CD8-positive, alpha-beta memory T cell (primary cell): ENCODE measurements at regions not wholly inside any gene's neighbourhood (a gene's known extent, or its start where the extent isn't known, plus 50 kb on each side); places are given as distances from the start of the nearest gene placed in this dataset.

ENCODE experiments used
- CTCF ChIA-PET: fragments of 350-600 bp; sonication (Branson Sonifier 250); formaldehyde crosslinking; loops from one replicate; lab custom pipeline; 2021; ENCODE audit warnings: antibody characterized with exemption; lab: Charles Lee
- POLR2A ChIA-PET: fragments of 350-600 bp; sonication (Branson Sonifier 250); formaldehyde crosslinking; loops from one replicate; lab custom pipeline; 2021; ENCODE audit warnings: antibody characterized with exemption; lab: Charles Lee
- DNase-seq, 5 donors: peaks; one replicate each; pipeline versions ENCODE4 v3.0.0 to v3.0.0-alpha.2; 2020 to 2022; ENCODE audit warnings: mixed read lengths in 1 of 5
- H3K27ac ChIP-seq: one replicate; pipeline ENCODE4 v1.7.0; 2013; ENCODE audit warnings: low read depth, mild to moderate bottlenecking, low read length, moderate library complexity
- H3K27me3 ChIP-seq: 2 replicates; pipeline ENCODE4 v1.7.0; 2013; ENCODE audit warnings: low read length, mild to moderate bottlenecking; ENCODE audit not compliant: insufficient read depth, poor library complexity, severe bottlenecking
- H3K36me3 ChIP-seq: 2 replicates; pipeline ENCODE4 v1.7.0; 2013; ENCODE audit warnings: mild to moderate bottlenecking, low read length, moderate library complexity; ENCODE audit not compliant: insufficient read depth
- H3K4me1 ChIP-seq: 2 replicates; pipeline ENCODE4 v1.7.0; 2013; ENCODE audit warnings: mild to moderate bottlenecking, low read length, moderate library complexity; ENCODE audit not compliant: insufficient read depth
- H3K4me3 ChIP-seq: 2 replicates; pipeline ENCODE4 v1.7.0; 2013; ENCODE audit warnings: mild to moderate bottlenecking, low read length
- H3K9me3 ChIP-seq: 2 replicates; pipeline ENCODE4 v1.7.0; 2013; ENCODE audit warnings: mild to moderate bottlenecking, low read length
- H3K27ac Mint-ChIP-seq, 8 donors: one replicate each; pipeline ENCODE4 v1.8.0; 2020 to 2021; ENCODE audit warnings: mixed read lengths in 8 of 8, mild to moderate bottlenecking in 6 of 8, inconsistent platforms in 3 of 8, moderate library complexity in 3 of 8
- H3K27me3 Mint-ChIP-seq, 2 donors: one replicate each; pipeline ENCODE4 v1.8.0; 2020 to 2021; ENCODE audit warnings: mixed read lengths in 2 of 2, mild to moderate bottlenecking in 1 of 2, moderate library complexity in 1 of 2
- H3K36me3 Mint-ChIP-seq, 3 donors: one replicate each; pipeline ENCODE4 v1.8.0; 2020 to 2021; ENCODE audit warnings: mixed read lengths in 3 of 3, inconsistent platforms in 1 of 3, mild to moderate bottlenecking in 1 of 3
- H3K4me1 Mint-ChIP-seq, 3 donors: one replicate each; pipeline ENCODE4 v1.8.0; 2020 to 2021; ENCODE audit warnings: mixed read lengths in 3 of 3, inconsistent platforms in 1 of 3, mild to moderate bottlenecking in 1 of 3
- H3K4me3 Mint-ChIP-seq, 7 donors: one replicate each; pipeline ENCODE4 v1.8.0; 2020 to 2021; ENCODE audit warnings: mixed read lengths in 7 of 7, mild to moderate bottlenecking in 6 of 7, moderate library complexity in 4 of 7, inconsistent platforms in 2 of 7
- H3K9me3 Mint-ChIP-seq, 5 donors: one replicate each; pipeline ENCODE4 v1.8.0; 2020 to 2022; ENCODE audit warnings: mixed read lengths in 5 of 5, mild to moderate bottlenecking in 3 of 5, moderate library complexity in 2 of 5, inconsistent platforms in 1 of 5

GRCh38 chr14:87178277-87178676, 814.7 kb downstream of the GALC start:
- POLR2A ChIA-PET: no interaction called here
- DNase-seq: no peak
- CTCF ChIA-PET: no interaction called here
- Histone ChIP-seq H3K4me3 (no peak overlapping the region), H3K36me3 (no peaks in the 10 kb centered on the region), H3K27ac (no peak overlapping the region), H3K4me1 (no peaks in the 10 kb centered on the region), H3K9me3 (no peaks in the 10 kb centered on the region), H3K27me3 (no peaks in the 10 kb centered on the region)
- Mint-ChIP-seq H3K27ac (no peak overlapping the region), H3K4me3 (no peak overlapping the region), H3K36me3 (peaks cover 0 to 1% (median 0%) of the 10 kb centered on the region in 3 donors), H3K9me3 (peaks cover 3 to 18% (median 6%) of the 10 kb centered on the region in 5 donors), H3K27me3 (no peaks in the 10 kb centered on the region), H3K4me1 (no peaks in the 10 kb centered on the region)

GRCh38 chr14:87175175-87175574, 817.8 kb downstream of the GALC start:
- CTCF ChIA-PET: no interaction called here
- H3K4me3 Mint-ChIP-seq: no peak overlapping the region

GRCh38 chr14:87171141-87171540, 821.8 kb downstream of the GALC start:
- ChIA-PET POLR2A (no interaction called here), CTCF (no interaction called here)
- H3K36me3 ChIP-seq: no peaks in the 10 kb centered on the region
- H3K9me3 ChIP-seq: no peaks in the 10 kb centered on the region
- no peak overlapping the region for H3K4me3 ChIP-seq
- no peak overlapping the region for H3K27ac ChIP-seq
- no peaks in the 10 kb centered on the region for H3K27me3 ChIP-seq
- peaks cover 3 to 26% (median 7%) of the 10 kb centered on the region in 5 donors for H3K9me3 Mint-ChIP-seq
- H3K4me1 Mint-ChIP-seq: no peaks in the 10 kb centered on the region
- no peaks in the 10 kb centered on the region for H3K36me3 Mint-ChIP-seq
- H3K4me1 ChIP-seq: no peaks in the 10 kb centered on the region
- no peak overlapping the region for H3K4me3 Mint-ChIP-seq
- DNase-seq: no peak
- H3K27ac Mint-ChIP-seq: no peak overlapping the region
- no peaks in the 10 kb centered on the region for H3K27me3 Mint-ChIP-seq

More at GRCh38 chr14:87175175-87175574, 817.8 kb downstream of the GALC start:
- H3K9me3 ChIP-seq: no peaks in the 10 kb centered on the region
- peaks cover 3 to 21% (median 6%) of the 10 kb centered on the region in 5 donors for H3K9me3 Mint-ChIP-seq
- H3K4me1 Mint-ChIP-seq: no peaks in the 10 kb centered on the region
- no peaks in the 10 kb centered on the region for H3K4me1 ChIP-seq
- no peaks in the 10 kb centered on the region for H3K27me3 Mint-ChIP-seq
- no peak overlapping the region for H3K27ac ChIP-seq
- no peak overlapping the region for H3K4me3 ChIP-seq
- H3K36me3 ChIP-seq: no peaks in the 10 kb centered on the region
- no peaks in the 10 kb centered on the region for H3K27me3 ChIP-seq
- DNase-seq: no peak
- H3K27ac Mint-ChIP-seq: no peak overlapping the region
- H3K36me3 Mint-ChIP-seq: peaks cover 0 to 1% (median 0%) of the 10 kb centered on the region in 3 donors
- POLR2A ChIA-PET: no interaction called here

- DNase-seq: no peak
- no peaks in the 10 kb centered on the region for H3K36me3 Mint-ChIP-seq
- H3K4me1 ChIP-seq: no peaks in the 10 kb centered on the region
- H3K27ac Mint-ChIP-seq: no peak overlapping the region
- no peaks in the 10 kb centered on the region for H3K27me3 Mint-ChIP-seq
- H3K27ac ChIP-seq: no peak overlapping the region
- ChIA-PET CTCF (no interaction called here), POLR2A (no interaction called here)
- H3K27me3 ChIP-seq: no peaks in the 10 kb centered on the region
- H3K9me3 Mint-ChIP-seq: peaks cover 3 to 20% (median 8%) of the 10 kb centered on the region in 5 donors
- no peak overlapping the region for H3K4me3 Mint-ChIP-seq
- H3K36me3 ChIP-seq: no peaks in the 10 kb centered on the region
- H3K4me3 ChIP-seq: no peak overlapping the region
- no peaks in the 10 kb centered on the region for H3K9me3 ChIP-seq
- no peaks in the 10 kb centered on the region for H3K4me1 Mint-ChIP-seq
These were observed 822.8 kb downstream of the GALC start for GRCh38 chr14:87170179-87170578.

- no peaks in the 10 kb centered on the region for H3K27me3 ChIP-seq
- no peak for DNase-seq
- Mint-ChIP-seq H3K27ac (no peak overlapping the region), H3K4me1 (no peaks in the 10 kb centered on the region), H3K9me3 (peaks cover 3 to 23% (median 8%) of the 10 kb centered on the region in 5 donors), H3K4me3 (no peak overlapping the region), H3K36me3 (no peaks in the 10 kb centered on the region), H3K27me3 (no peaks in the 10 kb centered on the region)
- H3K4me3 ChIP-seq: no peak overlapping the region
- no peaks in the 10 kb centered on the region for H3K36me3 ChIP-seq
- no peak overlapping the region for H3K27ac ChIP-seq
- ChIA-PET POLR2A (no interaction called here), CTCF (no interaction called here)
- no peaks in the 10 kb centered on the region for H3K4me1 ChIP-seq
- H3K9me3 ChIP-seq: no peaks in the 10 kb centered on the region
These were observed 823.6 kb downstream of the GALC start for GRCh38 chr14:87169362-87169761.

GRCh38 chr14:87161502-87161901, 831.5 kb downstream of the GALC start:
- Histone ChIP-seq H3K27ac (no peak overlapping the region), H3K4me3 (no peak overlapping the region), H3K36me3 (no peaks in the 10 kb centered on the region), H3K4me1 (no peaks in the 10 kb centered on the region), H3K9me3 (no peaks in the 10 kb centered on the region), H3K27me3 (no peaks in the 10 kb centered on the region)
- POLR2A ChIA-PET: no interaction called here
- DNase-seq: no peak
- no peaks in the 10 kb centered on the region for H3K27me3 Mint-ChIP-seq
- peaks cover 0 to 2% (median 0%) of the 10 kb centered on the region in 3 donors for H3K36me3 Mint-ChIP-seq
- H3K4me3 Mint-ChIP-seq: no peak overlapping the region
- no peaks in the 10 kb centered on the region for H3K4me1 Mint-ChIP-seq
- CTCF ChIA-PET: no interaction called here
- H3K9me3 Mint-ChIP-seq: peaks cover 4 to 26% (median 10%) of the 10 kb centered on the region in 5 donors
- no peak overlapping the region for H3K27ac Mint-ChIP-seq

- Histone ChIP-seq H3K4me3 (no peak overlapping the region), H3K27ac (no peak overlapping the region), H3K36me3 (no peaks in the 10 kb centered on the region), H3K4me1 (no peaks in the 10 kb centered on the region), H3K27me3 (no peaks in the 10 kb centered on the region), H3K9me3 (no peaks in the 10 kb centered on the region)
- Mint-ChIP-seq H3K27ac (no peak overlapping the region), H3K36me3 (peaks cover 0 to 2% (median 0%) of the 10 kb centered on the region in 3 donors), H3K4me1 (no peaks in the 10 kb centered on the region), H3K4me3 (no peak overlapping the region), H3K9me3 (peaks cover 4 to 24% (median 10%) of the 10 kb centered on the region in 5 donors), H3K27me3 (no peaks in the 10 kb centered on the region)
- CTCF ChIA-PET: no interaction called here
- POLR2A ChIA-PET: no interaction called here
- no peak for DNase-seq
These were observed 832.0 kb downstream of the GALC start for GRCh38 chr14:87160989-87161388.

GRCh38 chr14:87158283-87158682, 834.7 kb downstream of the GALC start:
- Histone ChIP-seq H3K27me3 (no peaks in the 10 kb centered on the region), H3K4me3 (no peak overlapping the region), H3K9me3 (no peaks in the 10 kb centered on the region), H3K4me1 (no peaks in the 10 kb centered on the region), H3K27ac (no peak overlapping the region), H3K36me3 (no peaks in the 10 kb centered on the region)
- ChIA-PET POLR2A (no interaction called here), CTCF (no interaction called here)
- Mint-ChIP-seq H3K27me3 (no peaks in the 10 kb centered on the region), H3K27ac (no peak overlapping the region), H3K4me3 (no peak overlapping the region), H3K4me1 (no peaks in the 10 kb centered on the region), H3K36me3 (peaks cover 0 to 2% (median 0%) of the 10 kb centered on the region in 3 donors), H3K9me3 (peaks cover 5 to 27% (median 6%) of the 10 kb centered on the region in 5 donors)
- DNase-seq: no peak

- Histone ChIP-seq H3K9me3 (no peaks in the 10 kb centered on the region), H3K27ac (no peak overlapping the region), H3K36me3 (no peaks in the 10 kb centered on the region), H3K27me3 (no peaks in the 10 kb centered on the region), H3K4me1 (no peaks in the 10 kb centered on the region), H3K4me3 (no peak overlapping the region)
- H3K4me1 Mint-ChIP-seq: no peaks in the 10 kb centered on the region
- ChIA-PET POLR2A (no interaction called here), CTCF (no interaction called here)
- H3K36me3 Mint-ChIP-seq: peaks cover 0 to 2% (median 0%) of the 10 kb centered on the region in 3 donors
- H3K9me3 Mint-ChIP-seq: peaks cover 5 to 27% (median 10%) of the 10 kb centered on the region in 5 donors
- no peaks in the 10 kb centered on the region for H3K27me3 Mint-ChIP-seq
- H3K4me3 Mint-ChIP-seq: no peak overlapping the region
- H3K27ac Mint-ChIP-seq: no peak overlapping the region
- no peak for DNase-seq
These were observed 836.1 kb downstream of the GALC start for GRCh38 chr14:87156878-87157277.
